ENCODE measurements at regions not wholly inside any gene's neighbourhood (a gene's known extent, or its start where the extent isn't known, plus 50 kb on each side); places are given as distances from the start of the nearest gene placed in this dataset.

DNA sequence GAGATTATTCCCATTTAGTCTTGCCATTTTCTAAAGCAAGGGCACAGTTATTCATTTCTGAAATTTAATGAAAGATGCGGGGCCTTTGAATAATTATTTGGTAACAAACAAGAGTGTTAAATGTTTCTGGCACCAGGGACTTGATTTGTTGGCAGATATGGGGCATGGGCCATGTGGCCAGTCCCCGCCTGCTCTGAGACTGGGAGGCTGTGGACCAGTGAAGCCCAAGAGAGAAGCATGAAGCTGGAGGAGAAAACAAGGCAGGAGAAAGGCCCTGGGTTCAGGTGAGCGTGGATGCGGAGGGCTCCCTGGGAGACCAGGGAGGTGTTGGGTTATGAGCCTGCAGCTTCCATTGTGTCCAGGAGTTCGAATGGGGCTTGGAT, 378.5 kb downstream of the TCERG1L start:
- TF ChIP-seq, protein P1, sequence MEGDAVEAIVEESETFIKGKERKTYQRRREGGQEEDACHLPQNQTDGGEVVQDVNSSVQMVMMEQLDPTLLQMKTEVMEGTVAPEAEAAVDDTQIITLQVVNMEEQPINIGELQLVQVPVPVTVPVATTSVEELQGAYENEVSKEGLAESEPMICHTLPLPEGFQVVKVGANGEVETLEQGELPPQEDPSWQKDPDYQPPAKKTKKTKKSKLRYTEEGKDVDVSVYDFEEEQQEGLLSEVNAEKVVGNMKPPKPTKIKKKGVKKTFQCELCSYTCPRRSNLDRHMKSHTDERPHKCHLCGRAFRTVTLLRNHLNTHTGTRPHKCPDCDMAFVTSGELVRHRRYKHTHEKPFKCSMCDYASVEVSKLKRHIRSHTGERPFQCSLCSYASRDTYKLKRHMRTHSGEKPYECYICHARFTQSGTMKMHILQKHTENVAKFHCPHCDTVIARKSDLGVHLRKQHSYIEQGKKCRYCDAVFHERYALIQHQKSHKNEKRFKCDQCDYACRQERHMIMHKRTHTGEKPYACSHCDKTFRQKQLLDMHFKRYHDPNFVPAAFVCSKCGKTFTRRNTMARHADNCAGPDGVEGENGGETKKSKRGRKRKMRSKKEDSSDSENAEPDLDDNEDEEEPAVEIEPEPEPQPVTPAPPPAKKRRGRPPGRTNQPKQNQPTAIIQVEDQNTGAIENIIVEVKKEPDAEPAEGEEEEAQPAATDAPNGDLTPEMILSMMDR (IDR thresholded peaks at IDR 0.05; ENCODE audit: insufficient read depth, low read length) = no peak
- TF ChIP-seq, protein P2, sequence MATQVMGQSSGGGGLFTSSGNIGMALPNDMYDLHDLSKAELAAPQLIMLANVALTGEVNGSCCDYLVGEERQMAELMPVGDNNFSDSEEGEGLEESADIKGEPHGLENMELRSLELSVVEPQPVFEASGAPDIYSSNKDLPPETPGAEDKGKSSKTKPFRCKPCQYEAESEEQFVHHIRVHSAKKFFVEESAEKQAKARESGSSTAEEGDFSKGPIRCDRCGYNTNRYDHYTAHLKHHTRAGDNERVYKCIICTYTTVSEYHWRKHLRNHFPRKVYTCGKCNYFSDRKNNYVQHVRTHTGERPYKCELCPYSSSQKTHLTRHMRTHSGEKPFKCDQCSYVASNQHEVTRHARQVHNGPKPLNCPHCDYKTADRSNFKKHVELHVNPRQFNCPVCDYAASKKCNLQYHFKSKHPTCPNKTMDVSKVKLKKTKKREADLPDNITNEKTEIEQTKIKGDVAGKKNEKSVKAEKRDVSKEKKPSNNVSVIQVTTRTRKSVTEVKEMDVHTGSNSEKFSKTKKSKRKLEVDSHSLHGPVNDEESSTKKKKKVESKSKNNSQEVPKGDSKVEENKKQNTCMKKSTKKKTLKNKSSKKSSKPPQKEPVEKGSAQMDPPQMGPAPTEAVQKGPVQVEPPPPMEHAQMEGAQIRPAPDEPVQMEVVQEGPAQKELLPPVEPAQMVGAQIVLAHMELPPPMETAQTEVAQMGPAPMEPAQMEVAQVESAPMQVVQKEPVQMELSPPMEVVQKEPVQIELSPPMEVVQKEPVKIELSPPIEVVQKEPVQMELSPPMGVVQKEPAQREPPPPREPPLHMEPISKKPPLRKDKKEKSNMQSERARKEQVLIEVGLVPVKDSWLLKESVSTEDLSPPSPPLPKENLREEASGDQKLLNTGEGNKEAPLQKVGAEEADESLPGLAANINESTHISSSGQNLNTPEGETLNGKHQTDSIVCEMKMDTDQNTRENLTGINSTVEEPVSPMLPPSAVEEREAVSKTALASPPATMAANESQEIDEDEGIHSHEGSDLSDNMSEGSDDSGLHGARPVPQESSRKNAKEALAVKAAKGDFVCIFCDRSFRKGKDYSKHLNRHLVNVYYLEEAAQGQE (IDR thresholded peaks at IDR 0.05; ENCODE audit: insufficient replicate concordance, low read depth) = no peak
